Calu3 (cell line): ENCODE measurements at regions not wholly inside any gene's neighbourhood (a gene's known extent, or its start where the extent isn't known, plus 50 kb on each side); places are given as distances from the start of the nearest gene placed in this dataset.

Experiments
- BruUV-seq: library from RNA; stranded (reverse); fragments of 400-500 nt; replicated peaks from 2 replicates; lab custom pipeline; 2021; lab: Mats Ljungman, UMichigan
- CTCF ChIA-PET: fragments of 300-600 bp; sonication (Branson Sonifier 250); formaldehyde crosslinking; loops from one replicate; lab custom pipeline; 2022; ENCODE audit warnings: antibody characterized with exemption; lab: Charles Lee
- DNase-seq: peaks from one replicate; pipeline ENCODE4 v3.0.0; 2022
- H3K27ac Mint-ChIP-seq: one replicate; pipeline ENCODE4 v1.8.0; 2022; ENCODE audit warnings: mixed read lengths; ENCODE audit not compliant: unreplicated experiment
- H3K27me3 Mint-ChIP-seq: one replicate; pipeline ENCODE4 v1.8.0; 2022; ENCODE audit warnings: mixed read lengths; ENCODE audit not compliant: unreplicated experiment
- H3K36me3 Mint-ChIP-seq: one replicate; pipeline ENCODE4 v1.8.0; 2022; ENCODE audit warnings: mild to moderate bottlenecking, moderate library complexity, mixed read lengths; ENCODE audit not compliant: insufficient read depth, unreplicated experiment
- H3K4me1 Mint-ChIP-seq: one replicate; pipeline ENCODE4 v1.8.0; 2022; ENCODE audit warnings: mild to moderate bottlenecking, low read depth, mixed read lengths; ENCODE audit not compliant: unreplicated experiment
- H3K4me3 Mint-ChIP-seq: one replicate; pipeline ENCODE4 v1.8.0; 2022; ENCODE audit warnings: mild to moderate bottlenecking, low read depth, moderate library complexity, mixed read lengths; ENCODE audit not compliant: unreplicated experiment
- H3K9me3 Mint-ChIP-seq: one replicate; pipeline ENCODE4 v1.8.0; 2022; ENCODE audit warnings: low read depth, mixed read lengths; ENCODE audit not compliant: unreplicated experiment
- CTCF ChIP-seq: fragments of 200-600 bp; IDR thresholded peaks from one replicate; pipeline ENCODE4 v1.8.0; 2022; ENCODE audit warnings: antibody characterized with exemption; ENCODE audit not compliant: unreplicated experiment
- intact Hi-C: fragments of 100-400 bp; cut with micrococcal nuclease; formaldehyde crosslinking; loops from one replicate; pipeline ENCODE4 v1.10.0; 2022; ENCODE audit not compliant: unreplicated experiment

GRCh38 chr11:19429108-19429760, 188.5 kb upstream of the E2F8 start:
- Mint-ChIP-seq H3K4me1 (peaks cover 20% of the 10 kb centered on the region), H3K9me3 (no peaks in the 10 kb centered on the region), H3K27me3 (peaks cover 100% of the 10 kb centered on the region), H3K36me3 (no peaks in the 10 kb centered on the region), H3K27ac (no peak overlapping the region), H3K4me3 (no peak overlapping the region)
- TF ChIP-seq CTCF = no peak
- DNase-seq = no peak
- CTCF ChIA-PET = interaction anchor here (0.6 kb wide), 1 partner anchor 474 kb away, joined by 3 read pairs; no protein-coding TSS in a partner anchor
- intact Hi-C loops = no loop called here
- BruUV-seq = no TSS peak

GRCh38 chr11:19428206-19429002, 187.7 kb upstream of the E2F8 start:
- Mint-ChIP-seq H3K4me1 (peaks cover 20% of the 10 kb centered on the region), H3K9me3 (no peaks in the 10 kb centered on the region), H3K27ac (no peak overlapping the region), H3K36me3 (no peaks in the 10 kb centered on the region), H3K4me3 (no peak overlapping the region), H3K27me3 (peaks cover 100% of the 10 kb centered on the region)
- no peak for TF ChIP-seq CTCF
- intact Hi-C loops = no loop called here
- CTCF ChIA-PET = interaction anchor here (0.6 to 0.7 kb wide), 2 partner anchors 35 to 475 kb away, joined by 3 to 4 read pairs; no protein-coding TSS in a partner anchor
- BruUV-seq = no TSS peak
- no peak for DNase-seq

- CTCF ChIA-PET = no interaction called here
- H3K27me3 Mint-ChIP-seq = peaks cover 94% of the 10 kb centered on the region
- H3K36me3 Mint-ChIP-seq = no peaks in the 10 kb centered on the region
- intact Hi-C loops = no loop called here
- no peaks in the 10 kb centered on the region for H3K9me3 Mint-ChIP-seq
- TF ChIP-seq CTCF = no peak
- no peak overlapping the region for H3K4me3 Mint-ChIP-seq
- H3K27ac Mint-ChIP-seq = no peak overlapping the region
- BruUV-seq = no TSS peak
- DNase-seq = no peak
- H3K4me1 Mint-ChIP-seq = peaks cover 11% of the 10 kb centered on the region
These were observed 186.1 kb upstream of the E2F8 start for GRCh38 chr11:19426756-19427403.

- no peaks in the 10 kb centered on the region for H3K9me3 Mint-ChIP-seq
- H3K4me1 Mint-ChIP-seq = peaks cover 11% of the 10 kb centered on the region
- intact Hi-C loops = no loop called here
- no peak for DNase-seq
- H3K27me3 Mint-ChIP-seq = peaks cover 87% of the 10 kb centered on the region
- no peak overlapping the region for H3K27ac Mint-ChIP-seq
- TF ChIP-seq CTCF = no peak
- CTCF ChIA-PET = no interaction called here
- no TSS peak for BruUV-seq
- H3K36me3 Mint-ChIP-seq = no peaks in the 10 kb centered on the region
- no peak overlapping the region for H3K4me3 Mint-ChIP-seq
These were observed 185.4 kb upstream of the E2F8 start for GRCh38 chr11:19426011-19426755.
